ENCODE measurements at regions not wholly inside any gene's neighbourhood (a gene's known extent, or its start where the extent isn't known, plus 50 kb on each side); places are given as distances from the start of the nearest gene placed in this dataset.

GRCh38 chr13:32894589-32895001 lies 121.6 kb upstream of the KL start:
- no peaks in the 10 kb centered on the region for H3K9me2 ChIP-seq (ENCODE audit: insufficient read depth, low read length)
- no peak overlapping the region for H3K4me3 ChIP-seq (ENCODE audit: low read depth, low read length, poor library complexity, severe bottlenecking)
- H3K79me2 ChIP-seq (ENCODE audit: insufficient read depth, low read depth, low read length) = no peaks in the 10 kb centered on the region
- H4K20me1 ChIP-seq (ENCODE audit: insufficient read depth, low read length) = no peaks in the 10 kb centered on the region
- CTCF ChIA-PET (ENCODE audit: unreplicated experiment) = no interaction called here
- H3K27ac ChIP-seq (ENCODE audit: low read depth, low read length, poor library complexity, severe bottlenecking) = no peak overlapping the region
- no peaks in the 10 kb centered on the region for H3K36me3 ChIP-seq (ENCODE audit: insufficient read depth, low read length)
- no peaks in the 10 kb centered on the region for H3K4me1 ChIP-seq (ENCODE audit: insufficient read depth, low read length, poor library complexity, severe bottlenecking)
- TF ChIP-seq CTCF (conservative IDR thresholded peaks at IDR 0.05; ENCODE audit: low read length) (no peak), EZH2phosphoT487 (IDR thresholded peaks at IDR 0.05; ENCODE audit: borderline replicate concordance, low read depth, low read length) (no peak)
- no peak for DNase-seq (ENCODE audit: low spot score)
- H2AFZ ChIP-seq (ENCODE audit: low read length) = no peak overlapping the region
- BruUV-seq (replicated peaks) = no TSS peak
- intact Hi-C loops (cut with micrococcal nuclease; ENCODE audit: unreplicated experiment) = no loop called here
- no peak overlapping the region for H3K4me2 ChIP-seq (ENCODE audit: low read length)
- no peaks in the 10 kb centered on the region for H3K9me3 ChIP-seq (ENCODE audit: low read length)
- POLR2A ChIA-PET = no interaction called here

- no peak for DNase-seq (ENCODE audit: low spot score)
- ChIA-PET POLR2A (interaction anchor here (0.6 kb wide), 1 partner anchor 492 kb away, joined by 3 read pairs; no protein-coding TSS in a partner anchor), CTCF (ENCODE audit: unreplicated experiment) (no interaction called here)
- Histone ChIP-seq H3K9me2 (ENCODE audit: insufficient read depth, low read length) (no peaks in the 10 kb centered on the region), H4K20me1 (ENCODE audit: insufficient read depth, low read length) (no peaks in the 10 kb centered on the region), H3K4me2 (ENCODE audit: low read length) (no peak overlapping the region), H3K36me3 (ENCODE audit: insufficient read depth, low read length) (no peaks in the 10 kb centered on the region), H3K4me3 (ENCODE audit: low read depth, low read length, poor library complexity, severe bottlenecking) (no peak overlapping the region), H3K4me1 (ENCODE audit: insufficient read depth, low read length, poor library complexity, severe bottlenecking) (no peaks in the 10 kb centered on the region), H3K79me2 (ENCODE audit: insufficient read depth, low read depth, low read length) (no peaks in the 10 kb centered on the region), H3K27ac (ENCODE audit: low read depth, low read length, poor library complexity, severe bottlenecking) (no peak overlapping the region), H2AFZ (ENCODE audit: low read length) (no peak overlapping the region), H3K9me3 (ENCODE audit: low read length) (no peaks in the 10 kb centered on the region)
- no TSS peak for BruUV-seq (replicated peaks)
- TF ChIP-seq CTCF (conservative IDR thresholded peaks at IDR 0.05; ENCODE audit: low read length) = no peak
- TF ChIP-seq EZH2phosphoT487 (IDR thresholded peaks at IDR 0.05; ENCODE audit: borderline replicate concordance, low read depth, low read length) = no peak
- intact Hi-C loops (cut with micrococcal nuclease; ENCODE audit: unreplicated experiment) = no loop called here
These were observed 120.9 kb upstream of the KL start for GRCh38 chr13:32895296-32895695.

DNA sequence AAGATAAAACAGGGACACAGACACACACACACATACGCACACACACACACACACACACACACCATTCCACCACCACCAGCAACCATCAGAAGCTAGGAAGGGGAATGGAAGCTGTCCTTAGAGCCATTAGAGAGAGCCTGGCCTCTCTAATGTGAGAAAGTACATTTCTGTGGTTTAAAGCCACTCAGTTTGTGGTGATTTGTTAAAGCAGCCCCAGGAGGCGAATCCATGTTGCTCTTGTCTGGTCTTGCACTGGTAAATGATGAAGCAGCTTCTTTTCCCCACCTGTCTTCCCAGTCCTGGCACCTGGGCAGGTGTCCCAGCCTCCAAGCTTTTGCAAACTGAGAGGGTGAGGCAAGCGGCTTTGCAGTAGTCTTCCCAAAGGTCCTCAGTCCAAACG lies 118.9 kb upstream of the KL start:
- POLR2A ChIA-PET = interaction anchor here (0.6 to 1.7 kb wide), 3 partner anchors 9 to 220 kb away, joined by 3 to 5 read pairs (median 3); no protein-coding TSS in a partner anchor

More for the DNA sequence above, 118.9 kb upstream of the KL start:
- no TSS peak for BruUV-seq (replicated peaks)
- H3K4me1 ChIP-seq (ENCODE audit: insufficient read depth, low read length, poor library complexity, severe bottlenecking) = no peaks in the 10 kb centered on the region
- H3K36me3 ChIP-seq (ENCODE audit: insufficient read depth, low read length) = no peaks in the 10 kb centered on the region
- no peak overlapping the region for H3K4me3 ChIP-seq (ENCODE audit: low read depth, low read length, poor library complexity, severe bottlenecking)
- H4K20me1 ChIP-seq (ENCODE audit: insufficient read depth, low read length) = no peaks in the 10 kb centered on the region
- no peak for DNase-seq (ENCODE audit: low spot score)
- H3K9me3 ChIP-seq (ENCODE audit: low read length) = no peaks in the 10 kb centered on the region
- no peaks in the 10 kb centered on the region for H3K9me2 ChIP-seq (ENCODE audit: insufficient read depth, low read length)
- H3K4me2 ChIP-seq (ENCODE audit: low read length) = no peak overlapping the region
- no peak overlapping the region for H3K27ac ChIP-seq (ENCODE audit: low read depth, low read length, poor library complexity, severe bottlenecking)
- TF ChIP-seq EZH2phosphoT487 (IDR thresholded peaks at IDR 0.05; ENCODE audit: borderline replicate concordance, low read depth, low read length) (no peak), CTCF (conservative IDR thresholded peaks at IDR 0.05; ENCODE audit: low read length) (no peak)
- CTCF ChIA-PET (ENCODE audit: unreplicated experiment) = no interaction called here
- intact Hi-C loops (cut with micrococcal nuclease; ENCODE audit: unreplicated experiment) = no loop called here
- no peak overlapping the region for H2AFZ ChIP-seq (ENCODE audit: low read length)
- H3K79me2 ChIP-seq (ENCODE audit: insufficient read depth, low read depth, low read length) = no peaks in the 10 kb centered on the region

Data from OCI-LY7 (cell line).